ENCODE measurements at regions not wholly inside any gene's neighbourhood (a gene's known extent, or its start where the extent isn't known, plus 50 kb on each side); places are given as distances from the start of the nearest gene placed in this dataset.

DNA sequence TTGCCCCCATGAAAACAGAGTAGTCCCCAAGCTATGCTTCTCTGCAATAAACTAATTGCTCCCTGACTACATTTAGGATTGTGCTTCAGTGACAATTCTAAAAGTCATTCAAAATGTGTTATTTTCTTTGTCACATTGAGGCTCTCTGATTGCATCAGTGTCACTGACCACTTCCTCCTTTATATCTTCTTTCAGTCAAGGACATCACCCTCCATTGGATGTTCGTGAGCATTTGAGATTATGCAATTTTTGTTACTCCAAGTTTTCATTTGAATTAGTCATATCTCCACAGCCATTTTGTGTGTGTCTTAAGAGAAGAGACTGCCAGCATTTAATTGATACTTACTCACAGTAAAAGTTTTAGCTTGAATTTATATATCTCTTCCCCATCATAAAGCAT lies 780.8 kb upstream of the GCFC2 start:
- Histone ChIP-seq H3K4me1 (ENCODE audit: control insufficient read depth, insufficient read depth, low read length) (no peaks in the 10 kb centered on the region), H3K36me3 (ENCODE audit: control insufficient read depth, insufficient read depth, low read length) (no peaks in the 10 kb centered on the region), H3K4me3 (ENCODE audit: low read depth in 2 of 2, low read length in 2 of 2) (no peak overlapping the region), H3K27ac (ENCODE audit: low read length) (no peak overlapping the region), H3K27me3 (ENCODE audit: control insufficient read depth, insufficient read depth, low read length) (no peaks in the 10 kb centered on the region), H3K9me3 (ENCODE audit: control insufficient read depth, insufficient read depth, low read depth, low read length) (no peaks in the 10 kb centered on the region)
- no TSS peak for BruUV-seq (replicated peaks)
- TF ChIP-seq, protein P1, sequence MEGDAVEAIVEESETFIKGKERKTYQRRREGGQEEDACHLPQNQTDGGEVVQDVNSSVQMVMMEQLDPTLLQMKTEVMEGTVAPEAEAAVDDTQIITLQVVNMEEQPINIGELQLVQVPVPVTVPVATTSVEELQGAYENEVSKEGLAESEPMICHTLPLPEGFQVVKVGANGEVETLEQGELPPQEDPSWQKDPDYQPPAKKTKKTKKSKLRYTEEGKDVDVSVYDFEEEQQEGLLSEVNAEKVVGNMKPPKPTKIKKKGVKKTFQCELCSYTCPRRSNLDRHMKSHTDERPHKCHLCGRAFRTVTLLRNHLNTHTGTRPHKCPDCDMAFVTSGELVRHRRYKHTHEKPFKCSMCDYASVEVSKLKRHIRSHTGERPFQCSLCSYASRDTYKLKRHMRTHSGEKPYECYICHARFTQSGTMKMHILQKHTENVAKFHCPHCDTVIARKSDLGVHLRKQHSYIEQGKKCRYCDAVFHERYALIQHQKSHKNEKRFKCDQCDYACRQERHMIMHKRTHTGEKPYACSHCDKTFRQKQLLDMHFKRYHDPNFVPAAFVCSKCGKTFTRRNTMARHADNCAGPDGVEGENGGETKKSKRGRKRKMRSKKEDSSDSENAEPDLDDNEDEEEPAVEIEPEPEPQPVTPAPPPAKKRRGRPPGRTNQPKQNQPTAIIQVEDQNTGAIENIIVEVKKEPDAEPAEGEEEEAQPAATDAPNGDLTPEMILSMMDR (IDR thresholded peaks at IDR 0.05) = no peak
- TF ChIP-seq SIN3A (IDR thresholded peaks at IDR 0.05; ENCODE audit: borderline replicate concordance, insufficient read depth, low read depth, low read length) = no peak
- TF ChIP-seq, protein P2, sequence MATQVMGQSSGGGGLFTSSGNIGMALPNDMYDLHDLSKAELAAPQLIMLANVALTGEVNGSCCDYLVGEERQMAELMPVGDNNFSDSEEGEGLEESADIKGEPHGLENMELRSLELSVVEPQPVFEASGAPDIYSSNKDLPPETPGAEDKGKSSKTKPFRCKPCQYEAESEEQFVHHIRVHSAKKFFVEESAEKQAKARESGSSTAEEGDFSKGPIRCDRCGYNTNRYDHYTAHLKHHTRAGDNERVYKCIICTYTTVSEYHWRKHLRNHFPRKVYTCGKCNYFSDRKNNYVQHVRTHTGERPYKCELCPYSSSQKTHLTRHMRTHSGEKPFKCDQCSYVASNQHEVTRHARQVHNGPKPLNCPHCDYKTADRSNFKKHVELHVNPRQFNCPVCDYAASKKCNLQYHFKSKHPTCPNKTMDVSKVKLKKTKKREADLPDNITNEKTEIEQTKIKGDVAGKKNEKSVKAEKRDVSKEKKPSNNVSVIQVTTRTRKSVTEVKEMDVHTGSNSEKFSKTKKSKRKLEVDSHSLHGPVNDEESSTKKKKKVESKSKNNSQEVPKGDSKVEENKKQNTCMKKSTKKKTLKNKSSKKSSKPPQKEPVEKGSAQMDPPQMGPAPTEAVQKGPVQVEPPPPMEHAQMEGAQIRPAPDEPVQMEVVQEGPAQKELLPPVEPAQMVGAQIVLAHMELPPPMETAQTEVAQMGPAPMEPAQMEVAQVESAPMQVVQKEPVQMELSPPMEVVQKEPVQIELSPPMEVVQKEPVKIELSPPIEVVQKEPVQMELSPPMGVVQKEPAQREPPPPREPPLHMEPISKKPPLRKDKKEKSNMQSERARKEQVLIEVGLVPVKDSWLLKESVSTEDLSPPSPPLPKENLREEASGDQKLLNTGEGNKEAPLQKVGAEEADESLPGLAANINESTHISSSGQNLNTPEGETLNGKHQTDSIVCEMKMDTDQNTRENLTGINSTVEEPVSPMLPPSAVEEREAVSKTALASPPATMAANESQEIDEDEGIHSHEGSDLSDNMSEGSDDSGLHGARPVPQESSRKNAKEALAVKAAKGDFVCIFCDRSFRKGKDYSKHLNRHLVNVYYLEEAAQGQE (IDR thresholded peaks at IDR 0.05; ENCODE audit: insufficient read depth in 1 of 2, low read depth in 2 of 2, low read length in 1 of 2) = no peak
- no peak for TF ChIP-seq POLR2AphosphoS5 (IDR thresholded peaks at IDR 0.05; ENCODE audit: low read depth, low read length)
- TF ChIP-seq TCF7L2 (IDR thresholded peaks at IDR 0.05; ENCODE audit: low read depth, low read length) = no peak
- ChIA-PET CTCF (no interaction called here), POLR2A (no interaction called here)
- intact Hi-C loops (cut with micrococcal nuclease; ENCODE audit: unreplicated experiment) = no loop called here
- in situ Hi-C loops (cut with HindIII; ENCODE audit: low pct_unique_long_range_greater_than_20kb, low sequenced_read_pairs) = no loop called here
- ATAC-seq = no peak
- no peak for DNase-seq (ENCODE audit: low read depth, low spot score)

DNA sequence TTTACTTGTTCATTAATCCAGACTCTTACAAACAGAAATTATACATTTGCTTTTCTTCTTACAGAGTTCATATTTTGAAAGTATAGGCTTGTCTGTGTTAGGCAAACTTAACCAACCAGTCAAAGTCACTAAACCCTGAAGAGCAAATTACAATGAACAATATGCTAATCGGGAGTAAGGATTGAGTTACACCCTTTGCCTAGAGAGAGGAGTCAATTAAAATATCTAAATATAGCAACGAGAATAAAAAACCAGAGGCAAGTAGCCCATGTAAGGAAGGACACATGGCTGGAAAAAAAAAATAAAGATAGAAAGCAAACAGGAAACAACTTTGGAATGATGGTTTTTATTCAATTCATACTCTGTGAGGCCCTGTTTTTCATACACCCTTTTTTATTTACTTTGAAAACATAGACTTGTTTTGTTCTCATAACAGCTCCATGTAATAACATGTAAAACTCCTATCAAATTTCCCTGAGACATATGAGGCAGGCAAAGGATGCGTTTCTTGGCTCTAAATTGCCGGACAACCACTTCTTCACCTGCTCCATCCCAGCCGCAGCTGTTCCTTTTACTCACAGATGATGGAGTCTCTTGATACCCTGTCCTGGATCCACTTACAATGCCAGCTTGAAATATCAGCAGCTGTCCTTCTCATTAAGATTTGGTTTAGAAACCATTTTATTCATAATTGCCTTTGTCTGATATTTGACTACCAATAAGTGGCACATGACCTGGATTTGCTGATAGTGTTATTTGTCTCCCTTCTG lies 767.7 kb upstream of the GCFC2 start:
- Histone ChIP-seq H3K4me3 (ENCODE audit: low read depth in 2 of 2, low read length in 2 of 2) (no peak overlapping the region), H3K4me1 (ENCODE audit: control insufficient read depth, insufficient read depth, low read length) (no peaks in the 10 kb centered on the region), H3K27ac (ENCODE audit: low read length) (no peak overlapping the region), H3K9me3 (ENCODE audit: control insufficient read depth, insufficient read depth, low read depth, low read length) (no peaks in the 10 kb centered on the region), H3K36me3 (ENCODE audit: control insufficient read depth, insufficient read depth, low read length) (no peaks in the 10 kb centered on the region), H3K27me3 (ENCODE audit: control insufficient read depth, insufficient read depth, low read length) (no peaks in the 10 kb centered on the region)
- DNase-seq (ENCODE audit: low read depth, low spot score) = no peak
- no peak for ATAC-seq
- intact Hi-C loops (cut with micrococcal nuclease; ENCODE audit: unreplicated experiment) = no loop called here
- in situ Hi-C loops (cut with HindIII; ENCODE audit: low pct_unique_long_range_greater_than_20kb, low sequenced_read_pairs) = no loop called here
- ChIA-PET POLR2A (no interaction called here), CTCF (no interaction called here)
- no TSS peak for BruUV-seq (replicated peaks)
- no peak for TF ChIP-seq POLR2AphosphoS5 (IDR thresholded peaks at IDR 0.05; ENCODE audit: low read depth, low read length)
- TF ChIP-seq, protein P1 (IDR thresholded peaks at IDR 0.05) = no peak
- TF ChIP-seq SIN3A (IDR thresholded peaks at IDR 0.05; ENCODE audit: borderline replicate concordance, insufficient read depth, low read depth, low read length) = no peak
- TF ChIP-seq, protein P2 (IDR thresholded peaks at IDR 0.05; ENCODE audit: insufficient read depth in 1 of 2, low read depth in 2 of 2, low read length in 1 of 2) = no peak
- TF ChIP-seq TCF7L2 (IDR thresholded peaks at IDR 0.05; ENCODE audit: low read depth, low read length) = no peak

Measured in Panc1 (cell line).